ENCODE measurements at regions not wholly inside any gene's neighbourhood (a gene's known extent, or its start where the extent isn't known, plus 50 kb on each side); places are given as distances from the start of the nearest gene placed in this dataset.

DNA sequence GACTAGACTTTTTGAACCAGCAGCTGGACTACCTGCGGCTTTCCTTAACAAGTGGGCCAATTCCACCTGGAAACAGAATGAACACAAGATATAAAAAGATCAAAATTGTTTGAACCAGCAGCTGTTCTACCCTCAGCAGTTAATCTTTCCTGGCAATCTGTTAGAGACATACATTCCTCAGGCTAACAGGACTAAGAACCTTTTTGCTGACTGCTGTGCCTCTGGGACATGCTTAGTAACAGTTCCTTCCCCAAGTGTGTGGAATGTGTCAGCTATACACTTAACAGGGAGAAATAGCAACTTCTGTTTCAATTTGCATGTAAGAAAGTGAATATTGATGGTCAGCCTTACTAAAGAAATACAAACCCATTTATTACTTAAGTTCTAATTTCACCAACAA is 554.4 kb downstream of the ARAP2 start:
- TF ChIP-seq CTCF (IDR thresholded peaks at IDR 0.05) (no peak), EZH2phosphoT487 (IDR thresholded peaks at IDR 0.05) (no peak), EZH2 (IDR thresholded peaks at IDR 0.05) (no peak)

Data from neural progenitor cell (in vitro differentiated cells).